NT2/D1 (cell line): ENCODE measurements at regions not wholly inside any gene's neighbourhood (a gene's known extent, or its start where the extent isn't known, plus 50 kb on each side); places are given as distances from the start of the nearest gene placed in this dataset.

Experiments used
- DNase-seq: peaks from one replicate; pipeline ENCODE4 v3.0.0-alpha.2; 2011; ENCODE audit warnings: low read depth, low spot score
- H3K27me3 ChIP-seq: 2 replicates; pipeline ENCODE4 v1.6.0; 2011; ENCODE audit warnings: mild to moderate bottlenecking; ENCODE audit not compliant: insufficient read length, insufficient read depth
- H3K36me3 ChIP-seq: 2 replicates; pipeline ENCODE4 v1.6.1; 2011; ENCODE audit warnings: mild to moderate bottlenecking, low read length, mixed read lengths; ENCODE audit not compliant: insufficient read depth, insufficient read length
- H3K4me1 ChIP-seq: 2 replicates; pipeline ENCODE4 v1.5.1; 2011; ENCODE audit not compliant: insufficient read depth, insufficient read length
- H3K4me3 ChIP-seq: 2 replicates; pipeline ENCODE4 v1.5.1; 2011; ENCODE audit warnings: low read depth; ENCODE audit not compliant: insufficient read length
- H3K9ac ChIP-seq: 2 replicates; pipeline ENCODE4 v1.6.0; 2011; ENCODE audit warnings: low read depth; ENCODE audit not compliant: insufficient read length
- H3K9me3 ChIP-seq: 2 replicates; pipeline ENCODE4 v1.5.1; 2011; ENCODE audit warnings: mild to moderate bottlenecking, low read length; ENCODE audit not compliant: insufficient read depth
- SUZ12 ChIP-seq: IDR thresholded peaks from 2 replicates; pipeline ENCODE4 v1.6.1; 2011; ENCODE audit not compliant: insufficient read length, insufficient read depth; ENCODE audit errors: extremely low read depth
- YY1 ChIP-seq: IDR thresholded peaks from 2 replicates; pipeline ENCODE4 v1.6.1; 2011; ENCODE audit not compliant: insufficient read length, insufficient read depth
- ZNF274 ChIP-seq: IDR thresholded peaks from 2 replicates; pipeline ENCODE4 v1.6.1; 2011; ENCODE audit warnings: mild to moderate bottlenecking, low read depth, low read length

GRCh38 chr7:126302639-126303038 is 950.1 kb downstream of the GRM8 start:
- no peaks in the 10 kb centered on the region for H3K27me3 ChIP-seq
- H3K36me3 ChIP-seq = no peaks in the 10 kb centered on the region
- TF ChIP-seq SUZ12 = no peak
- no peak for TF ChIP-seq ZNF274
- no peak for TF ChIP-seq YY1
- no peak for DNase-seq
- no peaks in the 10 kb centered on the region for H3K9me3 ChIP-seq
- no peak overlapping the region for H3K9ac ChIP-seq
- no peaks in the 10 kb centered on the region for H3K4me1 ChIP-seq
- no peak overlapping the region for H3K4me3 ChIP-seq

- DNase-seq = no peak
- no peak overlapping the region for H3K9ac ChIP-seq
- no peaks in the 10 kb centered on the region for H3K27me3 ChIP-seq
- no peaks in the 10 kb centered on the region for H3K9me3 ChIP-seq
- no peak overlapping the region for H3K4me3 ChIP-seq
- TF ChIP-seq SUZ12 (no peak), ZNF274 (no peak), YY1 (no peak)
- H3K36me3 ChIP-seq = no peaks in the 10 kb centered on the region
- no peaks in the 10 kb centered on the region for H3K4me1 ChIP-seq
These were observed 966.4 kb downstream of the GRM8 start for GRCh38 chr7:126286317-126286716.

- H3K27me3 ChIP-seq = peaks cover 44% of the 10 kb centered on the region
- TF ChIP-seq ZNF274 = no peak
- TF ChIP-seq YY1 = no peak
- no peak for TF ChIP-seq SUZ12
- DNase-seq = no peak
- no peaks in the 10 kb centered on the region for H3K9me3 ChIP-seq
- H3K36me3 ChIP-seq = no peaks in the 10 kb centered on the region
- H3K4me1 ChIP-seq = no peaks in the 10 kb centered on the region
- H3K9ac ChIP-seq = no peak overlapping the region
- H3K4me3 ChIP-seq = no peak overlapping the region
These were observed 1016.5 kb downstream of the GRM8 start for GRCh38 chr7:126236261-126236660.

GRCh38 chr7:126228356-126229061 is 1024.2 kb downstream of the GRM8 start:
- Histone ChIP-seq H3K4me3 (no peak overlapping the region), H3K9me3 (no peaks in the 10 kb centered on the region), H3K4me1 (no peaks in the 10 kb centered on the region), H3K27me3 (peaks cover 29% of the 10 kb centered on the region), H3K9ac (no peak overlapping the region), H3K36me3 (no peaks in the 10 kb centered on the region)
- TF ChIP-seq ZNF274 = no peak
- peak; percentile 5 for DNase-seq

GRCh38 chr7:126227643-126228042 is 1025.1 kb downstream of the GRM8 start:
- Histone ChIP-seq H3K36me3 (no peaks in the 10 kb centered on the region), H3K27me3 (peaks cover 24% of the 10 kb centered on the region), H3K4me3 (no peak overlapping the region), H3K4me1 (no peaks in the 10 kb centered on the region), H3K9ac (no peak overlapping the region), H3K9me3 (no peaks in the 10 kb centered on the region)
- no peak for DNase-seq
- TF ChIP-seq SUZ12 (no peak), YY1 (no peak), ZNF274 (no peak)

GRCh38 chr7:126227055-126227454 is 1025.7 kb downstream of the GRM8 start:
- TF ChIP-seq SUZ12 (no peak), YY1 (no peak), ZNF274 (no peak)
- no peak overlapping the region for H3K4me3 ChIP-seq
- DNase-seq = no peak
- H3K4me1 ChIP-seq = no peaks in the 10 kb centered on the region
- no peaks in the 10 kb centered on the region for H3K36me3 ChIP-seq
- H3K9ac ChIP-seq = no peak overlapping the region
- no peaks in the 10 kb centered on the region for H3K9me3 ChIP-seq
- H3K27me3 ChIP-seq = peaks cover 24% of the 10 kb centered on the region

- H3K9ac ChIP-seq = no peak overlapping the region
- no peak overlapping the region for H3K4me3 ChIP-seq
- no peaks in the 10 kb centered on the region for H3K36me3 ChIP-seq
- H3K27me3 ChIP-seq = no peaks in the 10 kb centered on the region
- TF ChIP-seq ZNF274 (no peak), SUZ12 (no peak), YY1 (no peak)
- DNase-seq = no peak
- H3K4me1 ChIP-seq = no peaks in the 10 kb centered on the region
- H3K9me3 ChIP-seq = no peaks in the 10 kb centered on the region
These were observed 1029.0 kb downstream of the GRM8 start for GRCh38 chr7:126223729-126224128.
